GM23338 (cell line): ENCODE measurements at regions not wholly inside any gene's neighbourhood (a gene's known extent, or its start where the extent isn't known, plus 50 kb on each side); places are given as distances from the start of the nearest gene placed in this dataset.

Experiments
- ATAC-seq: fragments of 200-7000 bp; cut with Tn5 transposase; 3 replicates; pipeline ENCODE4 v1.9.1; 2020
- DNase-seq: peaks from one replicate; pipeline ENCODE4 v3.0.0-alpha.2; 2015; ENCODE audit warnings: low spot score
- H2AFZ ChIP-seq: fragments of 200-600 bp; sonication (generic); 2 replicates; pipeline ENCODE4 v1.8.0; 2016; ENCODE audit warnings: antibody characterized with exemption, mild to moderate bottlenecking, moderate library complexity
- H3F3A ChIP-seq: fragments of 200-600 bp; sonication (generic); replicated peaks from 2 replicates; pipeline ENCODE4 v1.8.0; 2017; ENCODE audit warnings: antibody characterized with exemption, mixed run types, low read depth
- H3K27ac ChIP-seq: fragments of 200-600 bp; sonication (generic); 2 replicates; pipeline ENCODE4 v1.6.1; 2016; ENCODE audit warnings: low read depth
- H3K27me3 ChIP-seq: fragments of 200-600 bp; sonication (generic); 2 replicates; pipeline ENCODE4 v1.8.0; 2016; ENCODE audit warnings: mild to moderate bottlenecking, mixed run types, moderate library complexity; ENCODE audit not compliant: insufficient read depth
- H3K36me3 ChIP-seq: fragments of 200-600 bp; sonication (generic); 2 replicates; pipeline ENCODE4 v1.8.0; 2016; ENCODE audit warnings: mild to moderate bottlenecking; ENCODE audit not compliant: insufficient read depth
- H3K4me1 ChIP-seq: fragments of 200-600 bp; sonication (generic); 2 replicates; pipeline ENCODE4 v1.8.0; 2016; ENCODE audit warnings: mild to moderate bottlenecking, moderate library complexity; ENCODE audit not compliant: insufficient read depth
- H3K4me2 ChIP-seq: fragments of 200-600 bp; sonication (generic); 2 replicates; pipeline ENCODE4 v1.7.1; 2017; ENCODE audit warnings: mixed run types
- H3K4me3 ChIP-seq: fragments of 200-600 bp; sonication (generic); 2 replicates; pipeline ENCODE4 v1.6.1; 2016; ENCODE audit warnings: mixed run types
- H3K79me2 ChIP-seq: fragments of 200-600 bp; sonication (generic); replicated peaks from 2 replicates; pipeline ENCODE4 v1.8.0; 2017; ENCODE audit warnings: mild to moderate bottlenecking; ENCODE audit not compliant: insufficient read depth
- H3K9me2 ChIP-seq: fragments of 200-600 bp; sonication (generic); 2 replicates; pipeline ENCODE4 v1.8.0; 2017; ENCODE audit not compliant: insufficient read depth
- H4K20me1 ChIP-seq: fragments of 200-600 bp; sonication (generic); replicated peaks from 2 replicates; pipeline ENCODE4 v1.8.0; 2017; ENCODE audit warnings: mild to moderate bottlenecking; ENCODE audit not compliant: insufficient read depth
- H3K27ac Mint-ChIP-seq: 2 replicates; pipeline ENCODE4 v1.8.0; 2020; ENCODE audit warnings: inconsistent platforms, mild to moderate bottlenecking, moderate library complexity, mixed read lengths
- H3K27me3 Mint-ChIP-seq: 3 replicates; pipeline ENCODE4 v1.8.0; 2022; ENCODE audit warnings: low read depth, mild to moderate bottlenecking, moderate library complexity, mixed read lengths, inconsistent platforms; ENCODE audit not compliant: insufficient read depth, poor library complexity
- H3K36me3 Mint-ChIP-seq: 3 replicates; pipeline ENCODE4 v1.8.0; 2021; ENCODE audit warnings: low read depth, mild to moderate bottlenecking, inconsistent platforms, moderate library complexity, mixed read lengths
- H3K4me1 Mint-ChIP-seq: 3 replicates; pipeline ENCODE4 v1.8.0; 2020; ENCODE audit warnings: mild to moderate bottlenecking, inconsistent platforms, mixed read lengths
- H3K4me3 Mint-ChIP-seq: 3 replicates; pipeline ENCODE4 v1.8.0; 2021; ENCODE audit warnings: moderate library complexity, mild to moderate bottlenecking, inconsistent platforms, mixed read lengths
- H3K9me3 Mint-ChIP-seq: 3 replicates; pipeline ENCODE4 v1.8.0; 2020; ENCODE audit warnings: moderate library complexity, mild to moderate bottlenecking, inconsistent platforms, mixed read lengths
- CREB1 ChIP-seq: fragments of 250-450 bp; sonication (Bioruptor Pico); IDR thresholded peaks from 2 replicates; pipeline ENCODE4 v1.5.0; 2020; ENCODE audit warnings: low read depth, mild to moderate bottlenecking, moderate library complexity
- EZH2 ChIP-seq: fragments of 200-600 bp; sonication (generic); IDR thresholded peaks from one replicate; pipeline ENCODE4 v1.8.0; 2017; ENCODE audit warnings: antibody characterized with exemption, mild to moderate bottlenecking, low read depth; ENCODE audit not compliant: unreplicated experiment
- EZH2phosphoT487 ChIP-seq: fragments of 200-600 bp; sonication (generic); IDR thresholded peaks from one replicate; pipeline ENCODE4 v1.8.1; 2018; ENCODE audit warnings: antibody characterized with exemption; ENCODE audit not compliant: unreplicated experiment
- POLR2AphosphoS5 ChIP-seq: IDR thresholded peaks from 2 replicates; pipeline ENCODE4 v1.6.1; 2016; ENCODE audit warnings: antibody characterized with exemption, low read depth
- STAT1 ChIP-seq: IDR thresholded peaks from one replicate; pipeline ENCODE4 v1.6.1; 2016; ENCODE audit warnings: antibody characterized with exemption; ENCODE audit not compliant: unreplicated experiment
- ZNF114 ChIP-seq: fragments of 250-450 bp; sonication (Bioruptor Pico); IDR thresholded peaks from 2 replicates; pipeline ENCODE4 v1.5.0; 2020; ENCODE audit warnings: mild to moderate bottlenecking, moderate library complexity
- ZNF331 ChIP-seq: fragments of 250-450 bp; sonication (Bioruptor Pico); IDR thresholded peaks from 2 replicates; pipeline ENCODE4 v1.5.0; 2020; ENCODE audit warnings: low read depth, mild to moderate bottlenecking, moderate library complexity
- TF ChIP-seq, protein P1 (sequence below): fragments of 250-450 bp; sonication (Bioruptor Pico); IDR thresholded peaks from 2 replicates; pipeline ENCODE4 v1.5.0; 2020; ENCODE audit warnings: mild to moderate bottlenecking, moderate library complexity

DNA sequence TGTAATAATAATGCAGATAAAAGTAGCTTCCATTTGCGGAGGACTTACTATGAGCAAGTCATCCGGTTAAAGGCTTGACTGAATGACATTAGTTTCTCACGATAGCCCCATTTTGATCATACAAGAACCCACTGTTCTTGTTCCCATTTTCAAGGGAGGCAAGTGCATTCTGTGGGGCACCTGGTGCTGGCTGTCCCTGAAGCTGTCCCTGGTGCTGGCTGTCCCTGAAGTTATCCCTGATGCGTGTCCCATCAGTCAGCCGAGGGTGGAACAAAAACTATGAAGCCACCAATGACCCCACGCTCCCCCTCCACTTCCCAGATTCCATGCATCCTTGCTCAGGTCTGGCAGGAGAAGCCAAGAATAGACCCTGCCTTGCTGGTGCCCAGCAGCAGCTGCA, 95.3 kb downstream of the EDN3 start (continued):
- TF ChIP-seq, protein P1, sequence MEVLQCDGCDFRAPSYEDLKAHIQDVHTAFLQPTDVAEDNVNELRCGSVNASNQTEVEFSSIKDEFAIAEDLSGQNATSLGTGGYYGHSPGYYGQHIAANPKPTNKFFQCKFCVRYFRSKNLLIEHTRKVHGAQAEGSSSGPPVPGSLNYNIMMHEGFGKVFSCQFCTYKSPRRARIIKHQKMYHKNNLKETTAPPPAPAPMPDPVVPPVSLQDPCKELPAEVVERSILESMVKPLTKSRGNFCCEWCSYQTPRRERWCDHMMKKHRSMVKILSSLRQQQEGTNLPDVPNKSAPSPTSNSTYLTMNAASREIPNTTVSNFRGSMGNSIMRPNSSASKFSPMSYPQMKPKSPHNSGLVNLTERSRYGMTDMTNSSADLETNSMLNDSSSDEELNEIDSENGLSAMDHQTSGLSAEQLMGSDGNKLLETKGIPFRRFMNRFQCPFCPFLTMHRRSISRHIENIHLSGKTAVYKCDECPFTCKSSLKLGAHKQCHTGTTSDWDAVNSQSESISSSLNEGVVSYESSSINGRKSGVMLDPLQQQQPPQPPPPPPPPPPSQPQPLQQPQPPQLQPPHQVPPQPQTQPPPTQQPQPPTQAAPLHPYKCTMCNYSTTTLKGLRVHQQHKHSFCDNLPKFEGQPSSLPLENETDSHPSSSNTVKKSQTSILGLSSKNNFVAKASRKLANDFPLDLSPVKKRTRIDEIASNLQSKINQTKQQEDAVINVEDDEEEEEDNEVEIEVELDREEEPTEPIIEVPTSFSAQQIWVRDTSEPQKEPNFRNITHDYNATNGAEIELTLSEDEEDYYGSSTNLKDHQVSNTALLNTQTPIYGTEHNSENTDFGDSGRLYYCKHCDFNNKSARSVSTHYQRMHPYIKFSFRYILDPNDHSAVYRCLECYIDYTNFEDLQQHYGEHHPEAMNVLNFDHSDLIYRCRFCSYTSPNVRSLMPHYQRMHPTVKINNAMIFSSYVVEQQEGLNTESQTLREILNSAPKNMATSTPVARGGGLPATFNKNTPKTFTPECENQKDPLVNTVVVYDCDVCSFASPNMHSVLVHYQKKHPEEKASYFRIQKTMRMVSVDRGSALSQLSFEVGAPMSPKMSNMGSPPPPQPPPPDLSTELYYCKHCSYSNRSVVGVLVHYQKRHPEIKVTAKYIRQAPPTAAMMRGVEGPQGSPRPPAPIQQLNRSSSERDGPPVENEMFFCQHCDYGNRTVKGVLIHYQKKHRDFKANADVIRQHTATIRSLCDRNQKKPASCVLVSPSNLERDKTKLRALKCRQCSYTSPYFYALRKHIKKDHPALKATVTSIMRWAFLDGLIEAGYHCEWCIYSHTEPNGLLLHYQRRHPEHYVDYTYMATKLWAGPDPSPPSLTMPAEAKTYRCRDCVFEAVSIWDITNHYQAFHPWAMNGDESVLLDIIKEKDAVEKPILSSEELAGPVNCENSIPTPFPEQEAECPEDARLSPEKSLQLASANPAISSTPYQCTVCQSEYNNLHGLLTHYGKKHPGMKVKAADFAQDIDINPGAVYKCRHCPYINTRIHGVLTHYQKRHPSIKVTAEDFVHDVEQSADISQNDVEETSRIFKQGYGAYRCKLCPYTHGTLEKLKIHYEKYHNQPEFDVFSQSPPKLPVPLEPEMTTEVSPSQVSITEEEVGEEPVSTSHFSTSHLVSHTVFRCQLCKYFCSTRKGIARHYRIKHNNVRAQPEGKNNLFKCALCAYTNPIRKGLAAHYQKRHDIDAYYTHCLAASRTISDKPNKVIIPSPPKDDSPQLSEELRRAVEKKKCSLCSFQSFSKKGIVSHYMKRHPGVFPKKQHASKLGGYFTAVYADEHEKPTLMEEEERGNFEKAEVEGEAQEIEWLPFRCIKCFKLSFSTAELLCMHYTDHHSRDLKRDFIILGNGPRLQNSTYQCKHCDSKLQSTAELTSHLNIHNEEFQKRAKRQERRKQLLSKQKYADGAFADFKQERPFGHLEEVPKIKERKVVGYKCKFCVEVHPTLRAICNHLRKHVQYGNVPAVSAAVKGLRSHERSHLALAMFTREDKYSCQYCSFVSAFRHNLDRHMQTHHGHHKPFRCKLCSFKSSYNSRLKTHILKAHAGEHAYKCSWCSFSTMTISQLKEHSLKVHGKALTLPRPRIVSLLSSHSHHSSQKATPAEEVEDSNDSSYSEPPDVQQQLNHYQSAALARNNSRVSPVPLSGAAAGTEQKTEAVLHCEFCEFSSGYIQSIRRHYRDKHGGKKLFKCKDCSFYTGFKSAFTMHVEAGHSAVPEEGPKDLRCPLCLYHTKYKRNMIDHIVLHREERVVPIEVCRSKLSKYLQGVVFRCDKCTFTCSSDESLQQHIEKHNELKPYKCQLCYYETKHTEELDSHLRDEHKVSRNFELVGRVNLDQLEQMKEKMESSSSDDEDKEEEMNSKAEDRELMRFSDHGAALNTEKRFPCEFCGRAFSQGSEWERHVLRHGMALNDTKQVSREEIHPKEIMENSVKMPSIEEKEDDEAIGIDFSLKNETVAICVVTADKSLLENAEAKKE (CRISPR knock-in tag), result no peak
- no peak for TF ChIP-seq EZH2
- no peak for TF ChIP-seq ZNF331
- TF ChIP-seq POLR2AphosphoS5, result no peak

DNA sequence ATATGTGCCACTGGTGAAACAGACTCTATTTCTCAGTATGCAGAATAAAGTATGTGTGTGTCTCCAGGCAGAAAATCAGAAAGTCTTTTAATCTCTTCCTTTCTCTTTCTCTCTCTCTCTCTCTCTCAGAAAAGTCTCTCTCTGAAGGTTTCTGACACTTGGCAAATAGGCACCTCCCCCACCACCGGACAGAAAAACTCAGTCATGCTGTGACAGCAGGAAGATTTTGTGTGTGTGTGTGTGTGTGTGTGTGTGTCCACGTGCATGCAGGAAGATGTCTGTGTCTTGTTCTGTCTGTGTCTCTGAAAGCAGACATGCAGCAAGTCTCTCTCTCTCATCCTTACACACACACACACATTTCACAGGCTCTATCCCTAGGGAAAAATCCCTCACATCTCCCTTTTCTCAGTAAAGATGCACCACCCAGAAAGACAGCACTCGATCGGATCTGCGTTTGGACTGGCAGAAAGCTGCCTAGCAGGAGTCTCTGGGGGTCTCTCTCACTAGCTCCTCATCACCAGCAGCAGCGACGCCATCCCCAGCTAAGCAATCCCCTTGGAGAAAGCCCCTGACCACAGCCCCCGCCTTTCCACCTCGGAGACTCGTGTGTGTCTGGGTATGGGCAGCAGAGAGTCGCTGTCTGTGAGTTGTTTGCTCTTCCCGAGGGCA, 98.3 kb downstream of the EDN3 start:
- no peak for DNase-seq
- no peak overlapping the region for H2AFZ ChIP-seq

More for the DNA sequence above, 98.3 kb downstream of the EDN3 start:
- Histone ChIP-seq H3K27ac (no peak overlapping the region), H3F3A (no peaks in the 10 kb centered on the region), H3K9me2 (0 out of 2 replicates have a peak, but pooled peaks cover 2% of the 10 kb centered on the region), H3K27me3 (peaks cover 15% of the 10 kb centered on the region), H3K79me2 (no peaks in the 10 kb centered on the region), H3K4me3 (no peak overlapping the region), H4K20me1 (no peaks in the 10 kb centered on the region), H3K36me3 (no peaks in the 10 kb centered on the region), H3K4me1 (no peaks in the 10 kb centered on the region; the same call in 1 of the 2 replicates), H3K4me2 (no peak overlapping the region)
- H3K36me3 Mint-ChIP-seq, result no peaks in the 10 kb centered on the region
- H3K4me1 Mint-ChIP-seq, result no peaks in the 10 kb centered on the region
- H3K27ac Mint-ChIP-seq, result no peak overlapping the region
- H3K9me3 Mint-ChIP-seq, result no peaks in the 10 kb centered on the region
- ATAC-seq, result no peak
- H3K27me3 Mint-ChIP-seq, result no peaks in the 10 kb centered on the region
- TF ChIP-seq ZNF114 (CRISPR knock-in tag), result no peak
- no peak for TF ChIP-seq CREB1
- no peak for TF ChIP-seq POLR2AphosphoS5
- TF ChIP-seq EZH2, result no peak
- TF ChIP-seq, protein P1 (CRISPR knock-in tag), result no peak
- no peak for TF ChIP-seq EZH2phosphoT487
- no peak for TF ChIP-seq STAT1
- no peak for TF ChIP-seq ZNF331
- no peak overlapping the region for H3K4me3 Mint-ChIP-seq
